Stromal cell of bone marrow (primary cell): ENCODE measurements at regions not wholly inside any gene's neighbourhood (a gene's known extent, or its start where the extent isn't known, plus 50 kb on each side); places are given as distances from the start of the nearest gene placed in this dataset.

Source experiments
- DNase-seq: peaks from one replicate; pipeline ENCODE4 v3.0.0-alpha.2; 2012; ENCODE audit warnings: low read depth

GRCh38 chr22:48894064-48894671 lies 933.5 kb downstream of the BRD1 start:
- no peak for DNase-seq

DNA sequence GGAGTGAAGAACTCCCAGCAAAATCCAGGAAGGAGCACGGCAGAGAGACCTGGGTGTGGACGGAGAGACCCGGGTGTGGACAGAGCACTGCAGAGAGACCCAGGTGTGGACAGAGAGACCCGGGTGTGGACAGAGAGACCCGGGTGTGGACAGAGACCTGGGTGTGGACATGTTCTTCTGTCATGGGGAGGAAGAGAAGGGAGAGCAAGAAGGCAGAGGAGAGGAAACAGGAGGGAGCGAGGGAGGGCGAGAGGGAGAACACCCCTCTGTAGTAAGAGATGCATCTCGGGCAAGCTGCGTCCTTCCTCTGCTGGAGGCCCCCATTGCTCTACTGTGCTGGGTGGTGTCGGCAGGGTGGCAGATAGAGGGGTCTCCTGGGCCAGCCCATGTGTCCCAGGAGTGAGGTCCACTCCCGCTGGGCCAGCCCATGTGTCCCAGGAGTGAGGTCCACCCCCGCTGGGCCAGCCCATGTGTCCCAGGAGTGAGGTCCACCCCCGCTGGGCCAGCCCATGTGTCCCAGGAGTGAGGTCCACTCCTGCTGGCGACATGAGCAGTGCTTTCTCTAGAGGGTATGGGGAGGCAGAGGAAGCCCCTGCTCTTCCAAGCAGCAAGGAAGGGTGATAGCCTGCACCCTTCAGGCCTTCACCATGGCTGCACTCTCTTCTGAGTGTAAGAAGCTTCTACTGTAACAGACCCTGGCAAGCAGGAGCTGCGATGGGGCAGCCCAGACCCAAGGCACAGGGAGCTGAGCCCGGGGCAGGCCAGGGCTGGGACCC lies 934.2 kb downstream of the BRD1 start:
- DNase-seq: no peak

GRCh38 chr22:48892578-48893287 lies 934.9 kb downstream of the BRD1 start:
- no peak for DNase-seq

- no peak for DNase-seq
Measured at GRCh38 chr22:48891688-48892577, 935.7 kb downstream of the BRD1 start.

- no peak for DNase-seq
Measured at GRCh38 chr22:48890693-48891554, 936.7 kb downstream of the BRD1 start.

DNA sequence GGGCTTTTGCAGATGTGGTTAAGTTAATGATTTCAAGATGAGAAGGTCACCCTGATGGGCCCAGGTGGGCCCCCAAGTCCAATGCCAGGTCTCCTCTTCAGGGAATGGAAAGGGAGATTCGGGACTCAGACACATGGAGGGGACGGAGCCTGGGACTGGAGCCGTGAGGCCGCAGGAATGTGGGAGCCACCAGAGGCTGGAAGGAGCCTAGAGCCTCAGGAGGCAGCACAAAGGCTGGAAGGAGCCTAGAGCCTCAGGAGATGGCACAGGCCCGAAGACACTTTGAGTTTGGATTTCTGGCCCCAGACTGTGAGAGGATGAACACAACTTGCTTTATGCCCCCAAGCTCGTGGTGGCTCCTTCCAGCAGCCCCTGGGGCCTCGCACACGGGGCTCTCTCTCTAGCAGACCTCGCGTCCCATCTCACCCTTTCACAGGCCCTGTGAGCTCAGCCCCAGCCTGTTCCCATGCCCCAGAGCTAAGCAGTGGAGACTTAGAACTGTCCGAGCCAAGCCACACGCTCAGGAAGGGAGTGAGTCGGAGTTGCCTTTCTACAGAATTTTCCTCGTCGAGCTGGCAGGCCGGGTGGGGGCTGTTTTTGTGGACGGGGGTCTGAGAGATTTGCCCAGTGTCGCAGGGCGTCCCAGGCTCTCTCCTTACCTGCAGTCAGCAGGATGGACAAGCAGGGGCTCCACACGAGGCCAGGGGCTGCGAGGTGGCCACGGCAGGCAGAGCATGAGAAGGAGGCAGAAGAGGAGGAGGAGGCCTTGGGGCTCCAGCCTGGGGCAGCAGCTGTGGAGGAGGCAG lies 937.6 kb downstream of the BRD1 start:
- no peak for DNase-seq

GRCh38 chr22:48889209-48889830 lies 938.4 kb downstream of the BRD1 start:
- DNase-seq: no peak

- no peak for DNase-seq
Measured at GRCh38 chr22:48888466-48889208, 939.0 kb downstream of the BRD1 start.

DNA sequence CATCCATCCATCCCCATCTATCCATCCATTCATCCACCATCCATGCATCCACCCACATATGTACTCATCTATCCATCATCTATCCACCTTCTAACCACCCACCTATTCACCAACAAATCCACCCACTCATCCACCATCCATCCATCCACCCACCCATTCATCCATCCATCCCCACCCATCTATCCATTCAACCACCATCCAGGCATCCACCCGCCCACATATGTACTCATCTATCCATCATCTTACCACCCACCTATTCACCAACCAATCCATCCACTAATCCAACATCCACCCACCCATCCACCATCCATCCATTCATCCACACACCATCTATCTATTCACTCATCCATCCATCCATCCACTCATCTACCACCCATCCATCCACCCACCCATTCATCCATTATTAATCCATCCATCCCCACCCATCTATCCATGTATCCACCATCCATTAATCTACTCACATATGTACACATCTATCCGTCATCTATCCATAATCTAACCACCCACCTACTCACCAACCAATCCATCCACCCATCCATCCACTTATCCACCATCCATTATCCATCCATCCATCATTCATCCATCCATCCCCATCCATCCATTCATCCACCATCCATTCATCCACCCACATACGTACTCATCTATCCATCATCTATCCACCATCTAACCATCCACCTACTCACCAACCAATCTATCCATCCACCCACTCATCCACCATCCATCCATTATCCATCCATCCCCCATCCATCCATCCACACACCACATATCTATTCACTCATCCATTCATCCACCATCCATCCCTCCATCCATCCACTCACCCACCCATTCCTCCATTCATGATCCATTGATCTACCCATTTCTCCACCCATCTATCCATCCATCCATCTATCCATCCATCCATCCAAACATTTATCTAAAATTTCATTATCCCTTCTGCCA lies 940.0 kb downstream of the BRD1 start:
- no peak for DNase-seq

- no peak for DNase-seq
Measured at GRCh38 chr22:48886604-48887393, 940.9 kb downstream of the BRD1 start.

DNA sequence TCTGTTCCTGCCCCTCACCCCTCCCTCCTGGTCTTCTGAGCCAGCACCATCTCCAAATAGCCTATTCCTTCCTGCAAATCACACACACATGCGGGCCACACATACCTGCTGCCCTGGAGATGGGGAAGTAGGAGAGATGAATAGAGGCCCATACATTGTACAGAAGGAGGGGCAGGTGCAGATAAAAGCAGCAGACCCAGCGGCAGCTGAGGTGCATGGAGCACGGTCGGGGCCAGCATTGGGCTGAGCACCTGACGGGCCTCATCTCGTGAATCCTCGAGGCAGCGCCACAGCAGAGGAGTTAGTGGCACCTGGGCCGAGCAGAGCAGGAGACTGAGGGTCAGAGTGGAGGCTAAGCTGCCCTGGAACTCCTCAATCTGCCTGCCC lies 941.8 kb downstream of the BRD1 start:
- DNase-seq: no peak

- DNase-seq: no peak
Measured at GRCh38 chr22:48885271-48885918, 942.3 kb downstream of the BRD1 start.

GRCh38 chr22:48884786-48885185 lies 942.9 kb downstream of the BRD1 start:
- no peak for DNase-seq

GRCh38 chr22:48884324-48884723 lies 943.3 kb downstream of the BRD1 start:
- DNase-seq: no peak

- no peak for DNase-seq
Measured at GRCh38 chr22:48883211-48883960, 944.3 kb downstream of the BRD1 start.

GRCh38 chr22:48882636-48883200 lies 945.0 kb downstream of the BRD1 start:
- DNase-seq: no peak
